ENCODE measurements at regions not wholly inside any gene's neighbourhood (a gene's known extent, or its start where the extent isn't known, plus 50 kb on each side); places are given as distances from the start of the nearest gene placed in this dataset.

GRCh38 chr21:28822123-28822399, 170.6 kb downstream of the LTN1 start:
- H3K27me3 ChIP-seq (ENCODE audit: control insufficient read depth, low read length), result 0 out of 2 replicates have a peak, but pooled peaks cover 2% of the 10 kb centered on the region
- H3K4me3 ChIP-seq (ENCODE audit: low read length), result no peak overlapping the region
- no peaks in the 10 kb centered on the region for H3K9me3 ChIP-seq (ENCODE audit: control insufficient read depth, insufficient read depth, low read length)
- H3K4me1 ChIP-seq (ENCODE audit: control insufficient read depth, low read length), result no peaks in the 10 kb centered on the region
- H3K4me2 ChIP-seq (ENCODE audit: low read length), result no peak overlapping the region
- H3K79me2 ChIP-seq (ENCODE audit: control insufficient read depth, low read length), result no peaks in the 10 kb centered on the region
- H4K20me1 ChIP-seq (ENCODE audit: control insufficient read depth, insufficient read depth, low read depth, low read length), result no peaks in the 10 kb centered on the region
- H3K27ac ChIP-seq (ENCODE audit: low read depth, low read length), result no peak overlapping the region
- H3K9me2 ChIP-seq (replicated peaks; ENCODE audit: control insufficient read depth, low read length), result no peaks in the 10 kb centered on the region
- TF ChIP-seq CTCF (IDR thresholded peaks at IDR 0.05; ENCODE audit: low read depth, low read length, poor library complexity, severe bottlenecking) (no peak), EZH2phosphoT487 (IDR thresholded peaks at IDR 0.05; ENCODE audit: borderline replicate concordance, low read length) (no peak)
- H3F3A ChIP-seq (ENCODE audit: control insufficient read depth, insufficient read depth), result no peaks in the 10 kb centered on the region
- no peaks in the 10 kb centered on the region for H3K36me3 ChIP-seq (ENCODE audit: control insufficient read depth, low read length)

GRCh38 chr21:28821276-28822122, 171.2 kb downstream of the LTN1 start:
- no peak overlapping the region for H3K27ac ChIP-seq (ENCODE audit: low read depth, low read length)
- no peaks in the 10 kb centered on the region for H3K36me3 ChIP-seq (ENCODE audit: control insufficient read depth, low read length)
- 0 out of 2 replicates have a peak, but pooled peaks cover 2% of the 10 kb centered on the region for H3K27me3 ChIP-seq (ENCODE audit: control insufficient read depth, low read length)
- no peaks in the 10 kb centered on the region for H3K9me3 ChIP-seq (ENCODE audit: control insufficient read depth, insufficient read depth, low read length)
- H4K20me1 ChIP-seq (ENCODE audit: control insufficient read depth, insufficient read depth, low read depth, low read length), result no peaks in the 10 kb centered on the region
- no peaks in the 10 kb centered on the region for H3K79me2 ChIP-seq (ENCODE audit: control insufficient read depth, low read length)
- no peaks in the 10 kb centered on the region for H3K9me2 ChIP-seq (replicated peaks; ENCODE audit: control insufficient read depth, low read length)
- no peak overlapping the region for H3K4me3 ChIP-seq (ENCODE audit: low read length)
- H3F3A ChIP-seq (ENCODE audit: control insufficient read depth, insufficient read depth), result no peaks in the 10 kb centered on the region
- H3K4me2 ChIP-seq (ENCODE audit: low read length), result no peak overlapping the region
- H3K4me1 ChIP-seq (ENCODE audit: control insufficient read depth, low read length), result no peaks in the 10 kb centered on the region
- no peak for TF ChIP-seq CTCF (IDR thresholded peaks at IDR 0.05; ENCODE audit: low read depth, low read length, poor library complexity, severe bottlenecking)
- no peak for TF ChIP-seq EZH2phosphoT487 (IDR thresholded peaks at IDR 0.05; ENCODE audit: borderline replicate concordance, low read length)

GRCh38 chr21:28818663-28819278, 173.9 kb downstream of the LTN1 start:
- TF ChIP-seq CTCF (IDR thresholded peaks at IDR 0.05; ENCODE audit: low read depth, low read length, poor library complexity, severe bottlenecking) (no peak), EZH2phosphoT487 (IDR thresholded peaks at IDR 0.05; ENCODE audit: borderline replicate concordance, low read length) (no peak)
- no peaks in the 10 kb centered on the region for H3K9me2 ChIP-seq (replicated peaks; ENCODE audit: control insufficient read depth, low read length)
- H3K4me2 ChIP-seq (ENCODE audit: low read length), result no peak overlapping the region
- no peak overlapping the region for H3K27ac ChIP-seq (ENCODE audit: low read depth, low read length)
- H3F3A ChIP-seq (ENCODE audit: control insufficient read depth, insufficient read depth), result no peaks in the 10 kb centered on the region
- H3K79me2 ChIP-seq (ENCODE audit: control insufficient read depth, low read length), result no peaks in the 10 kb centered on the region
- no peaks in the 10 kb centered on the region for H4K20me1 ChIP-seq (ENCODE audit: control insufficient read depth, insufficient read depth, low read depth, low read length)
- H3K9me3 ChIP-seq (ENCODE audit: control insufficient read depth, insufficient read depth, low read length), result no peaks in the 10 kb centered on the region
- no peaks in the 10 kb centered on the region for H3K4me1 ChIP-seq (ENCODE audit: control insufficient read depth, low read length)
- H3K27me3 ChIP-seq (ENCODE audit: control insufficient read depth, low read length), result no peaks in the 10 kb centered on the region
- H3K4me3 ChIP-seq (ENCODE audit: low read length), result no peak overlapping the region
- no peaks in the 10 kb centered on the region for H3K36me3 ChIP-seq (ENCODE audit: control insufficient read depth, low read length)
